ENCODE measurements at regions not wholly inside any gene's neighbourhood (a gene's known extent, or its start where the extent isn't known, plus 50 kb on each side); places are given as distances from the start of the nearest gene placed in this dataset.

- DNase-seq, result no peak
Measured at GRCh38 chr9:120292606-120293005, 287.4 kb downstream of the CDK5RAP2 start.

DNA sequence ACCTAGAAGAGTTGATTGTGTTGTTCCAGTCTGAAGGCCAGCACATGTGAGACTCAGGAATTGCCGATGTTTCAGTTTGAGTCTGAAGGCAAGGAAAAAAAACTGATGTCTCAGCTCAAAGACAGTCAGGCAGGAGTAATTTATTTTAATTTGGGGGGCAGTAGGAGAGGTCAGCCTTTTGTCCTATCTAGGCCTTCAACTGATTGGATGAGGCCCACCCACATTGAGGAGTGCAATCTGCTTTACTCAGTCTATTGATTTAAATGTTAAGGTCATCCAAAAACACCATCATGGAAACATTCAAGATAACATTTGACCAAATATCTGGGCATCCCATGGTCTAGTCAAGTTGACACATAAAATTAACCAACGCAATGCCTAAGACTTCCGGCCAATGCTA, 288.9 kb downstream of the CDK5RAP2 start:
- DNase-seq, result no peak

- DNase-seq, result peak in 6 of 58 donors; percentile 3 to 43 (median 6)
Measured at GRCh38 chr9:120289990-120290975, 289.7 kb downstream of the CDK5RAP2 start.

DNA sequence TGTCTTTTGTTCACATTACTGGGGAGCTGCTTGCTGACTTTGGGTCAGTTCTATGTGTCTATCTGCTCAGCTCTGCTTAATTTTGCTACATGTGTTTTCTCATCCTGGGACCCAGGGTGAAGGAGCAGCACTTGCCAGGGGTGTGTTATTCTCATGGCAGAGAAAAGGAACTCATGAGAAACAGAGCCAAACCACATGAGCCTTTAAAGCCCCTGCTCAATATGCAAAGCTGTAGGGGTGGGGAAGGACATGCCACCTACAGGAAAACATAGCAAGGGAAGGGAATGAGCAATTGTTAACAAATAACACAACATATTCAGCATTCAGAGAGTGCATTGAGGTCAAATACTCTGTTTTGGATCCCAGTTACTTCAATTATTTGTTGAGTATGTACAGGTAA, 290.9 kb downstream of the CDK5RAP2 start:
- DNase-seq, result no peak

DNA sequence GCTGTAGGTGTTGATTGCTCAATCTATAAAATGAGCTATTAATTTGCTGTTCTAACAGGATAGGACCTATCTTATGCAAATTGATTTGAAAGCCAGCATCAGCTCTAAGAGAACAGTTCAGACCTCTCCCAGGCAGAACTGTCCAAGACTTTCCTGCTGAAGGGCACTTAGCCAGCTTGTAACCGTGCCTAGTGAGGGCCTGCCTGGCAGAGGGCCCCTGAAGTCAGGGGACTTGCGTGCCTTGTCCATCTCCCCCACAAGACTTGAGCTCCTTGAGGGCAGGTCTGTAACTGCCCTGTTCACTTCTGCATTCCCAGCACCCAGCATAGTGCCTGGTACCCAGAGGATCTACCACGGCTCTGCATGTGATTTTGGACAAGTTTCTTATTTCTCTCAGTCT, 293.4 kb downstream of the CDK5RAP2 start:
- DNase-seq, result no peak

DNA sequence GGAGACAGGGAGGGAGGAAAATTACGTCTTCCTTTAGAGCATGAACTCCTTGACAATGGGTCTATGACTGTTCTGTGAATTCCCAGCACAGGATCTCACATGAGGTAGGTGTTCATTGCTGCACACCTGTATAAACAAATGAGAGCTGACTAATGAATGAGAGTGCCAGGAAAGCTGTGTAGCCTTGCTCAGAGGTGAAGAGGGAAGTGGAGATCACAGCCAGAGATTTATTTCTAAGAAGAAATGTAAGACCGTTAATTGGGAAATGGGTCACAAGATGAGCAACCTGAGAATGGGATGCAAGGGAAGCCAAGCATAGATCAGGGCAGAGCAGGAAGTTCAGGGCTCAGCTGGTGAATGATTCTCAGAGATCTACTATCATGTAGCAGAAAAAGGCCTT, 295.1 kb downstream of the CDK5RAP2 start:
- DNase-seq, result no peak

GRCh38 chr9:120281665-120282064, 298.3 kb downstream of the CDK5RAP2 start:
- no peak for DNase-seq

GRCh38 chr9:120267929-120268328, 312.0 kb downstream of the CDK5RAP2 start:
- peak in 1 of 58 donors; percentile 1 for DNase-seq

DNA sequence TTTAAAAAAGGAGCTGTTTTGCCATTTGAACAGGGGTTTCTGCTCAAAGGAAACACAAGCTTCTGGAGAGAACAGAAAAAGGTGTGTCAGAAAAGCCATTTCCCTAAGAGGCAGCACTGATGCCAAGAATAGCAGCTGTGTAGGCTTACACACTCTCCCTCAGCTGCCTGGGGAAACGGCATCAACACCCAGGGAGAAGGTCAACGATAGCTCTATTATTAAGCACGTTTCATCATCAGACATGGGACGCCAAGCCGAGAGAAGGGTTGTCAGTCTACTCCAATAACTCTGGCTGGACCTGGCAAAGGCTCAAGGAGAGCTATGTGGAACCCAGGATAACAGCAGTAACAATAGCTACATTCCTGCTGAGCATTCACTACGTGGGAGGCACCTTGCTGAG, 314.2 kb downstream of the CDK5RAP2 start:
- DNase-seq, result peak in 2 of 58 donors; percentile 25

DNA sequence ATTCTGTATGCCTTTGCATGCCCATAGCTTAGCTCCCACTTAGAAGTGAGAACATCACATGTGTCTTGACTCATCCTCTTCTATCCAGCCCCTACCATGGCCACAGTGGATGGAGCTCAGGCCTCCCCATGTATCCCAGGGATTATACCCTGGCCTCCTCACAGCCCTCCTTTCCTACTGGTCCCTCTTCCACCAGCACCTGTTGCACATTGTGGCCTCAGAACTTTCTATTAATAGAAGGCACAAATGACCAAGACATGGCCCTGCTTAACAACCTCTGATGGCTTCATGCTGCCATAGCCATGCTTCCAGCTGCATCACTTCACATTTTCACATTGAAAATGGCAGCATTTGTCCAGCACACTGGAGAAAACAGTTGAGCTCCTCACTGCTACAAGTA, 315.4 kb downstream of the CDK5RAP2 start:
- DNase-seq, result no peak

GRCh38 chr9:120263836-120264235, 316.1 kb downstream of the CDK5RAP2 start:
- peak in 1 of 58 donors; percentile 1 for DNase-seq

- DNase-seq, result no peak
Measured at GRCh38 chr9:120261419-120261818, 318.5 kb downstream of the CDK5RAP2 start.

DNA sequence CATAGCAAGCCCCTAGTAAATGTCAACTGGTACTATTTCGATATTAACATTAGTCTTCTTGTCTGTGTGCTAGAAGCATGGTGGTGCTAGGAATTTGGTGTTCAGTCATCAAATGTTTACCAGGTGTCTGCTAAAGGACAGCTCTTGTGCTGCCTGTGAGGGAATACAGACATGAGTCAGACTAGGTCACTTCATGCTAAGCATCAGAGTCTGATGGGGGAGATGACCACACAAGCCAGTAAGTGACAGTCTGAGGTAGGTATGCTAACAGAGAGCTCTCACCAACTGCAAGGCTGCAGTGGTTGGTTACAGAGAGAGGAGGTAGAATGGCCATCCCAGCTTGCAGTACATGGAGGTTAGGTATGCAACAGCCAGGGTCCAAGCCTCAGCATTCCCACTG, 320.9 kb downstream of the CDK5RAP2 start:
- DNase-seq, result no peak

GRCh38 chr9:120258096-120258495, 321.9 kb downstream of the CDK5RAP2 start:
- DNase-seq, result no peak

GRCh38 chr9:120257483-120257882, 322.5 kb downstream of the CDK5RAP2 start:
- no peak for DNase-seq

GRCh38 chr9:120256146-120256545, 323.8 kb downstream of the CDK5RAP2 start:
- DNase-seq, result no peak

- DNase-seq, result no peak
Measured at GRCh38 chr9:120252248-120252647, 327.7 kb downstream of the CDK5RAP2 start.

DNA sequence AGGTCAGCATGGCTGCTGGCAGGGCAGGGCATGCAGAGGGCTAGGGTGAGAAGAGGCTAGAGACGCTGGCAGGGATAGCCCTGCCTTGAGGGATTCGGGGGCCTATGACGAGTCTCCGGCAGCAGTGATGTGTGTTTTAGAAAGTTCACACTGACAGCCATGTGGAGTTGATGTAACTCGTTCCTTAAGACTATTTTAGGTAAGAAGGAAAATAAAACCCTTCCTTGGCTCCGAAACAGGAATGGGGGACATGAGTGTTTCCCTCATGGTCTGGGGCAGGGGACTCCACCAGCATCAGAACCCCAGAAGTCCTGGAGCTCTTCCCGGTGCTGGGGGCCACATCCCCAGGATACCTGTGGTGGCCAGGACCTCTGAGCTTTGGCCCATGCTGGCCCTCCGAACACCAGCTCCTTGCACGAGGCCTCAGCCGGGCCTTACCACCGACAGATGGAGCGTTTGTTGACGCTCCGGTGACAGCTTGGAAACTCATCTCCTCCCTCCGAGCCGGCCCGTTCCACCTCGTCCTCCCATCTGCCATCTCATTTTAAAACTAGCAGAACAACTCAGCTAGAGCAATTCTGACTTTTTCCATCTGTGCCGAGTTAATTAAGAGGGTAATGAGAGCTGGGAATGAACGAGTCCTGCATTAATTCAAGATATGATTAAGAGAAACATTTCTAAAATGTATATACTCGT, 337.7 kb downstream of the CDK5RAP2 start:
- peak in 25 of 58 donors; percentile 2 to 52 (median 23) for DNase-seq

DNA sequence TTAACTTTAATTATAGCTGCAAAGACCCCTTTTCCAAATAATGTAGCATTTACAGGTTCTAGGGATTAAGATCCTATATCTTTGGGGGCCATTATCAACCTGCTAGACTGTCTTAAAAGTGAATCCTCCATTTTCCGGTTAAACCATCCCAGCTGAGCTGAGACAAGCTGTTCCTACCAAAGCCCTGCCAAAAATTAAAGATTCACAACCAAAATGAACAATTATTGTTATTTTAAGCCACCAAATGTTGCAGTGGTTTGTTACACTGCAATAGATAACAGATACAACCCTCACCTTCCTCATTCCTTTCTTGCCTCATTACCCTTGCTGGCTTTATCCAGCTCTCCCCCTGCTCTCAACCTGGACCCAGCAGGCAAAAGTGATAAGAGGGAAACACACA, 343.4 kb downstream of the CDK5RAP2 start:
- DNase-seq, result no peak

GRCh38 chr9:120235081-120235480, 344.9 kb downstream of the CDK5RAP2 start:
- no peak for DNase-seq

DNA sequence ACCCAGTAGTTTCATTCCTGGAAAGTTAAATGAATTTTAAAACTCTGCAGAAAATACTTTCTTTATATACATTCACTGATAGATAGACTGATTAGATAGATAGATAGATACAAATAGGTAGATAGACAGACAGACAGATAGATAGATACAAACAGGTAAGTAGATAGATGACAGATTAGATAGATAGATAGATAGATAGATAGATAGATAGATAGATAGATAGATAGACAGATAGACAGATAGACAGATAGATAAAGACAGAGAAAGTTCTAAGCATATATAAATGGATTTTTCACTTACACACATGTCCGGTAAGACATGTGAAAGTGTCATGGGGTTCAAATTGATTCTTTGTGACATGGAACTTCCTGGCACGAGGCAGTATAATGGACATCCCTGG, 349.7 kb downstream of the CDK5RAP2 start:
- no peak for DNase-seq

DNA sequence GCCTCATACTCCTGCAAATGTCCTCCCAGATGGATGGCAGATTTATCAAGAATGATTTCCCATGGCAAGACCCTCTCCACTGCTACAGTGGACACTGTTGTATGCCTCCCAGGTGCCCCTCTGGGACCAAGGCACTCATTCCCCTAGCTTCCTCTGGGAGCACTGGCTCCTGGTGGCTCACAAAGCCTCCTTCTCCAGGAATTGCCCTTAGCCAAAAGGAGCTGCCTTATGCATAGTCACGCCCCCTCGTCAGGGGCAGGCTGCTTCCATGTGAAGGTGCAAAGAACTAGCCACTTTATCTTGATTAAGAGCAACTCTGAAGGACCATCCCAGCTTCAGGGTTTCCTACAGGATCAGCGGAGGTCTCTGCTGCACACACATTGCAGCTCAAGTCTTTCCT, 358.1 kb downstream of the CDK5RAP2 start:
- DNase-seq, result no peak
